SKM-1 (cell line): ENCODE measurements at regions not wholly inside any gene's neighbourhood (a gene's known extent, or its start where the extent isn't known, plus 50 kb on each side); places are given as distances from the start of the nearest gene placed in this dataset.
"Not testable (repeated sequence)": the region's sequence is repeated elsewhere in the genome, so short reads cannot be mapped to it uniquely, and the experiment has no call there.

Experiments used
- DNase-seq: peaks from one replicate; lab custom pipeline; 2025; ENCODE audit not compliant: unreplicated experiment; lab: John Stamatoyannopoulos, UW

GRCh38 chr3:154904328-154904727, 175.8 kb upstream of the MME start:
- no peak for DNase-seq

- not testable (repeated sequence) for DNase-seq
Measured at GRCh38 chr3:154902495-154902894, 177.6 kb upstream of the MME start.

- DNase-seq, result no peak
Measured at GRCh38 chr3:154901278-154901677, 178.8 kb upstream of the MME start.

- DNase-seq, result no peak
Measured at GRCh38 chr3:154900816-154901215, 179.3 kb upstream of the MME start.

DNA sequence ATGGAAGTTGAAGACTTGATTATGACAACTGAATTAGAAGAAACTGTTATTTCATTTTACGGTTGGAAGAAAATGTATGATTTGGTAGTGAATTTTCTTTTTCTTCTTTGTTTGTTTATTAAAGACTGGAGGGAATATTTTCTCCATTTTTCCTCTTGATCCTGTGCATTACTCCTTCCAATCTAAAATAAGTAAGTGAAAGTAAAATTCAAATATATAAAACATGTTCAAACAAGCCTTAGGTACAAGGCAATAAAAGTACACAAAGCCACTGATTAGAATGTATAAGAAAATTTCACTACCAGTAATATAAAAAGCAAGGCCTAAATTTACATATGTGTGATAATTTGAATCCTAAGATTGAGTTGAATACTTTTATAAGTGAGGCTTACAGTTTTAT, 181.2 kb upstream of the MME start:
- DNase-seq, result no peak

DNA sequence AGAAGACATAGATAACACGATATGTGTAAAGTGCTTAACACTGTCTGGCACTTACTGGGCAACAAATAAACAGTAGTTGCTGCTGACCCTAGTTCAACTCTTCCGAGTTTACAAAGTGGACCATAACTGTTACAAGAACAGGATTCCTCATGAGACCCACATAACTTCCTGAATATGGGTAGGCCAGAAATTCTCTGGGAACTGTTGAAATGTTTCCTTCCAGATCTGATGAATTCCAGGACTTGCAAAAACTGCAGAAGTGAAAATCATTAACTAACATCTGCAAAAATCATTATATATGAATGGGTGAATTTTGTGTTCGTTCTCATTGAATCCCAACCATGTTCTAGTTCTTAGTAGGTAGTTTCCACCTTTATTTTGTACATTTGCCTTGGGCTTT, 181.7 kb upstream of the MME start:
- no peak for DNase-seq

DNA sequence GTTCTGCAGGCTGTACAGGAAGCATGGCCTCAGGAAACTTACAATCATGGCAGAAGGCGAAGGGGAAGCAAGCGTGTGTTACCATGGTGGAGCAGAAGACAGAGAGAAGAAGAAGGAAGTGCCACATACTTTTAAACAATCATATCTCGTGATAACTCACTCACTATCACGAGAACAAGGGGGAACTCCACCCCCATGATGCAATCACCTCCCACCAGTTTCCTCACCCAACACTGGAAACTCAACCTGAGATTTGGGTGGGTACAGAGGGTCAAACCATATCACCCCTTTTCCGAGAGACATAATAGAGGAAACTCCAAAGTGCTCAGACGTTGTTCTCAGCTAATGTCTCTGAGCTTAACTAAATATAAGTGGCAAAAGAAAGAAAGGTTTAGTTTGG, 186.3 kb upstream of the MME start:
- DNase-seq, result no peak

DNA sequence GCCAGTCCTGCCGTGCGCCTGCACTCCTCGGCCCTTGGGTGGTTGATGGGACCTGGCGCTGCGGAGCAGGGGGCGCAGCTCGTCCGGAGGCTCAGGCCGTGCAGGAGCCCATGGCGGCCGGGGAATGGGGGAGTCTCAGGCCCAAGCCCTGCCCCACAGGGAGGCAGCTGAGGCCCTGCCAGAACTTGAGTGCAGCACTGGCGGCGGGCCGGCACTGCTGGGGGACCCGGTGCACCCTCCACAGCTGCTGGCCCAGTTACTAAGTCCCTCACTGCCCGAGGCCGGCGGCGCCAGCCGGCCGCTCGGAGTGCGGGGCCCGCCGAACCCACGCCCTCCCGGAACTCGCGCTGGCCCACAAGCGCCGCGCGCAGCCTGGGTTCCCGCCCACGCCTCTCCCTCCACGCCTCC, 190.9 kb upstream of the MME start:
- DNase-seq, result no peak

DNA sequence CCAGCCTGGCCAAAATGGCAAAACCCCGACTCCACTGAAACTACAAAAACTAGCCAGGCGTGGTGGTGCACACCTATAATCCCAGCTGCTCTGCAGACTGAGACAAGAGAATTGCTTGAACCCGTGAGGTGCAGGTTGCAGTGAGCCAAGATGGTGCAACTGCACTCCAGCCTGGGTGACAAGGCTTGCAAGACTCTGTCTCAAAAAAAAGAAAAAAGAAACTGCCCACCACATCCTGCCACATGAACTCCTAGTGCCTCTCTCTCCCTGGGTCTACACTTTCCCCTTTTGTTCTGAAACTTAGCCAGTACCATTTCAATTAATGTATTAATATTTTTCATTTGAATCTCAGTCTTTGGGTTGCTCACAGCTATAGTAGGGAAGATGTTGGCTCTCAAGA, 192.2 kb upstream of the MME start:
- no peak for DNase-seq

DNA sequence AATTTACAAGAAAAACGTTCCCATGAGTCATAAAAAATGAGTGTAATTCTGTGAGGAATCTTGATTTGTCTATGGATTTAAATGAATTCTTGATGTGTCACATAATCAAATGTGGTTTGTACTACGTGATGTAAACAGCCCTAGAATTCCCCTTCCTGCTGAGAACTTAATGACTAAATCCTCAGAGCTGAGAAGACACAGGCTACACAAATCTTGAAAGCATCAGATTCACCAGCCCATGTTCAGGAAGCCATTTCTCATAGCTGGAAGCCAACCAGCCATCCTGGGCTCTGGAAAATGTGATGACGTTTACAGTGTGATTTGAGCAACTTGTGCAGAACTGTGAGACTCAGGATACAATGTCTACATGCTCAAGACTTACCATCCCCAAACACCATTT, 193.7 kb upstream of the MME start:
- no peak for DNase-seq

- no peak for DNase-seq
Measured at GRCh38 chr3:154885418-154885817, 194.7 kb upstream of the MME start.

GRCh38 chr3:154884952-154885351, 195.2 kb upstream of the MME start:
- DNase-seq, result no peak

GRCh38 chr3:154875142-154875541, 205.0 kb upstream of the MME start:
- DNase-seq, result no peak

- DNase-seq, result no peak
Measured at GRCh38 chr3:154872696-154873095, 207.4 kb upstream of the MME start.

DNA sequence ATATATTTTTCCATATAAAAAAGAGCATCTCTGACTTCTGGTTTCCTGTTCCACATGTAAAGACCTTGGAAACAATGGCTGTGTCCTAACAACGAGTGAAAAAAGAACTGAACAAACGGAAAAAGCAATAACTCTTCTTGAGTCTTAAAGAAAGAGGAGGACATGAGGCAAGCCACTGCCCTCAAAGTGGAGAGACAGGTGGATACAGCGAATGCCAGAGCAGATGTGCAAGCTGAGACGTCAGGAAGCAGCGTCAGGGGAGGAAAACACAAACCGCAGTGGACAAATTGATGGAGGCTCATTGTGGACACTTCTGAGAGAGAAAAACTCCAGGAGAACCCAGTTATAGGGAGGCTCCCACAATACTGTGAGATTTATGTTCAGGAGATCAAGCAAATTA, 208.0 kb upstream of the MME start:
- DNase-seq, result no peak

DNA sequence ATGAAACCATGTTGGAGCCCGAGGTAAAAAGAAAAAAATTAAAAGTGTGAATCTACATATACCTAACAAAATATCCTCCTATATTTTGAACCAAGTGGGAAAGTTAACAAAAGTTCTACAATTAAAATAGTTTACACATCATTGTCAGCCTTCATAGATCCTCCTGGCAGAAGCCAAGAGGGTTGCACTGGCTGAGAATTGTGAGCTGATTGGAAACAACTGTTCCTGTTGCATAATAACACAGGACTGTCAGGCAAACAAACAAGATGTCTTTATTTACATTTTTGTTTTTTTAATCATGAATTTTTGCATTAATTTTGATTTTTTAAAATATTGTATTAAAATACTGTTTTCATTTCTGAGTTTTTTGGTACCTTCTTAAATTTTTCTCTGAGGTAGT, 215.2 kb upstream of the MME start:
- DNase-seq, result no peak

DNA sequence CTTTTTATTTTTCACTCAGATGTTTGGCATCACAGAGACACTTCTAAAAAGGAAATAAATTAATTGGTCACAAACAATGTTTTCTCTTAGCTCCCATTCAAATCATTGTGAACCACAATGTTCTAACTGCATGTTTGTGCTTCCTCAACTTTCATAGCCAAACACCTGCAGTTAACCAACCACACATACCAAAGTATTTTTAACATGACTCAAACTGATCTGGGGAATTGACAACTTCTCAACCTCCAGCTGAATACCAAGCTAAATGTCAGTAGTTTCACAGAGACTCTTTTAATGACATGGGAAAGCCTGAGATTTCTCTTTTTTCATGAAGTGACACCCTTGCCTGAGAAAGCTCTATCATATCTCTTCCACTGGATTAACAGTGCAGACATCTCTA, 217.9 kb upstream of the MME start:
- DNase-seq, result no peak

DNA sequence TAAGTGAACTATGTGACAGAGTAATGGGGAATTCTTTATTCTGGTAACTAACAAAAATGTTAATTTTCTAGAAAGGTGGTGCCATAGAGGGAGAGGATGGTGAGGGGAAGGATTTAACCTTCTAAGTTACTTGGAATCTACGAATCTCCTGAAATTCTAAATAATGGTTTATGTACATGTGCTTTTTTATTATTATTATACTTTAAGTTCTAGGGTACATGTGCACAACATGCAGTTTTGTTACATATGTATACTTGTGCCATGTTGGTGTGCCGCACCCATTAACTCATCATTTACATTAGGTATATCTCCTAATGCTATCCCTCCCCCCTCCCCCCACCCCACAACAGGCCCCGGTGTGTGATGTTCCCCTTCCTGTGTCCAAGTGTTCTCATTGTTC, 227.1 kb upstream of the MME start:
- DNase-seq, result not testable (repeated sequence)

DNA sequence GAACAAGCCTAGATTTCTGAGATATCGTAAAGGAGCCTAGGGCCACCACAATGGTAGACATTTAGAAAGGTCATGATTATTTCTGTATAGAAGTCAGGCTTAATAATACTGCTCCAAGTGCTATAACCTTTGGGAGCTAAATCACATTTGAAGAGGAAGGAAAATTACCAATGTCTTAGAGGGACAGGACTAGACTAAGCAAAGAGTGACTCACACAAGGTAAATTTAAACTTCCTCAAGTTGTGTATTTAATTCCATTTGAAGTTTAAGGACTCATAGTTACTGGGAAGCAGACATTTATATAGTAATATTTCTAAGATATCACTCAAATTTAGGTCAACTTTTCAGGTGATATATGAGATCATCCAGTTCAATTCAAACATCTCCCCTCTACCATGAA, 227.6 kb upstream of the MME start:
- no peak for DNase-seq

DNA sequence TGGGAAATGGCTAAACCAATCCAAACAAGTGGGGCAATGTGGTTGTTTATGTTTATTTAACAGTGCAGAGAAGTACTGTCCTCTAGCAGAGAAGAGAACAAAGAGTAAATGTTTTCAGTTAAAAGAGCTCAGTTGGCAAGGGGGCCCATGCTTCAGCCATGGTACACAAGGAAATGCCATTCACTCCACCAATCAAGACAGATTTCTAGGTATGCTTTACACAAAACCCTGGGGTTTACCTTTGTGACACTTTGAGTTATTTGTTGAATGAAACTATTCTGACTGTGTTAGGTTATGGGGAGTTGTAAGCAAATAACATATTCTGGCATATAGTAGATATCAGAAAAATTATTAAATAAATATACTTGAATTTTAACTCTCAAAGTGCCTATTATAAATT, 228.5 kb upstream of the MME start:
- DNase-seq, result no peak

- no peak for DNase-seq
Measured at GRCh38 chr3:154850921-154851320, 229.2 kb upstream of the MME start.

DNA sequence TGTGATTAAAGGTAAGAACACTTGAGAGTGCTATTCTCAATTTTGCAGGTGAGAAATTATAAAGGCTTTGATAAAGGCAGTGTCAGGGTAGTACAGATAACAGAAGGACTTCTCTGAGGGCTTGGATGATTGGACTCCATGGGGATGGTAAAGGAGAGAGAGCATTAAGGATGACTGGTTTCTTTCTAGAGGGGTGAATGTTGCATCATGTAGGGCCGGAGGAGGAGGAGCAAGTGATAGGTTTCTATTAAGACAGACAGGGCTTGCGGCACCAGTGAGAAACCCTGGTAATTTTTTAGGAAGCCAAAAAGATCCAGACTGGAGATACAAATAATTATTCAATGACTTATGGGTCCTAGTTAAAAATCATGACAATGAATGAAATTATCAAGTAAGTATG, 230.7 kb upstream of the MME start:
- DNase-seq, result no peak

GRCh38 chr3:154844863-154845262, 235.3 kb upstream of the MME start:
- no peak for DNase-seq

- no peak for DNase-seq
Measured at GRCh38 chr3:154843647-154844046, 236.5 kb upstream of the MME start.
